ENCODE measurements at regions not wholly inside any gene's neighbourhood (a gene's known extent, or its start where the extent isn't known, plus 50 kb on each side); places are given as distances from the start of the nearest gene placed in this dataset.

DNA sequence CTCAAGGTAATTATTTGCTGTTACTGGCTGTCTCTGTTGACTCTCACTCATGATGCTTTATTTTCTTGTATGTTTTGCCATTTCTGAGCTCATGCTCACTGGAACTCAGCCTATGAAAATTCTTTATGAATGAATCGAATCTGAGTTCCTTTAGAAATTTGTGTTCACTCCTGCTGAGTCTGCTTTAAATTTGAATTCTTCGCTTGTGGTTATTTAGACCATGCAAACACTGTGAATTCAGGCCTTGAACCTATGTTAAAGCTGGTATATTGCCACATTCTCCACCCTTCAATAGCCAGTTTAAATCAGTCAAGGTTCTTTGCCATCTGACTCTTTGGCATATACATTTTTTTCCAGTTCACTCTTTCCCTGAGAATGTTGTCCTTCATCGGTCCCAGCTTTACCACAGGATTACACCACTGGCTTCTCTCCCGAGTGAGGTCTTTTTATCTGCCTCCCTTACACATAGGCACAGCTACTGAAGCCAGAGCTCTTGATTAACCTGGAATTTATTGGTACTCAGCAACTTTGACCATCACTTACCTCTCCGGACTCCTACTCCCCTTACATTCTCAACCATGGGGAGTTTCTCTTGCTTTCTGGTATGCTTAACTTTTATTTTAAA, 400.6 kb downstream of the VPS13C start:
- TF ChIP-seq EZH2phosphoT487 (IDR thresholded peaks at IDR 0.05; ENCODE audit: insufficient read depth, low read depth) = no peak
- TF ChIP-seq EZH2 (IDR thresholded peaks at IDR 0.05; ENCODE audit: insufficient read depth, poor library complexity, severe bottlenecking) = no peak
